Mesodermal cell (in vitro differentiated cells): ENCODE measurements at regions not wholly inside any gene's neighbourhood (a gene's known extent, or its start where the extent isn't known, plus 50 kb on each side); places are given as distances from the start of the nearest gene placed in this dataset.

ENCODE experiments used
- H3K27ac ChIP-seq: 2 replicates; pipeline ENCODE4 v1.7.0; 2013; ENCODE audit warnings: mild to moderate bottlenecking, low read depth, low read length, moderate library complexity; ENCODE audit not compliant: severe bottlenecking
- H3K36me3 ChIP-seq: 2 replicates; pipeline ENCODE4 v1.7.1; 2013; ENCODE audit warnings: mild to moderate bottlenecking, low read length, moderate library complexity; ENCODE audit not compliant: control insufficient read depth, insufficient read depth
- H3K4me1 ChIP-seq: one replicate; pipeline ENCODE4 v1.7.1; 2013; ENCODE audit warnings: mild to moderate bottlenecking, low read length; ENCODE audit not compliant: insufficient read depth, control insufficient read depth, poor library complexity, severe bottlenecking
- H3K4me3 ChIP-seq: 2 replicates; pipeline ENCODE4 v1.7.0; 2013; ENCODE audit warnings: low read length, control low read depth, mild to moderate bottlenecking; ENCODE audit not compliant: insufficient read depth, poor library complexity, severe bottlenecking; ENCODE audit errors: extremely low read depth
- H3K9me3 ChIP-seq: 2 replicates; pipeline ENCODE4 v1.7.1; 2013; ENCODE audit warnings: mild to moderate bottlenecking, low read length, moderate library complexity; ENCODE audit not compliant: control insufficient read depth
- WGBS, 2 experiments: methylation state at CpG; one replicate each; pipeline ENCODE4 v1.1.5; 2013; ENCODE audit warnings: missing lambda C conversion rate in 2 of 2; ENCODE audit not compliant: insufficient coverage in 2 of 2; 5-methylcytosine and 5-hydroxymethylcytosine counted together

DNA sequence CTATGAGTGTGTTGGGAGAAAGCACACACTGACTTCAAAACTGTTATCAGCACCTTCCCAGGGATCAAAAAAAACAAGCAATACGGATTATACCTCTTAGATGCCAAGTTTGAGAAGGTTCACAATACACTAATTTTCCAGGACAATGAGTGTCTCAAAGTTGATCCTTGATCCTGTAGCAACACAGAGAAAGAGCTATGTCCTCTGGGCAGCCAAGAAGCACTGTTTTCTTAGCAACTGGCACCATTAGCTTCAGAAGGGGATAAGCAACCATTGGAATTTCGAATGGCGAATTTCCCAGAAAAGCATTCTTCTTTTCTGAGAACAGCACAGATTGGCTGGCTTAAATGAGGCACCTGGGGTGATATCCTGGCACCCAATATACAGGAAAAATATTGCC, 270.3 kb upstream of the RORA start:
- 80 to 95% methylated on average over 1 to 3 of the region's 3 CpGs for WGBS, 2 experiments
- Histone ChIP-seq H3K27ac (no peak overlapping the region), H3K36me3 (no peaks in the 10 kb centered on the region), H3K4me1 (peaks cover 3% of the 10 kb centered on the region), H3K9me3 (no peaks in the 10 kb centered on the region), H3K4me3 (no peak overlapping the region)

DNA sequence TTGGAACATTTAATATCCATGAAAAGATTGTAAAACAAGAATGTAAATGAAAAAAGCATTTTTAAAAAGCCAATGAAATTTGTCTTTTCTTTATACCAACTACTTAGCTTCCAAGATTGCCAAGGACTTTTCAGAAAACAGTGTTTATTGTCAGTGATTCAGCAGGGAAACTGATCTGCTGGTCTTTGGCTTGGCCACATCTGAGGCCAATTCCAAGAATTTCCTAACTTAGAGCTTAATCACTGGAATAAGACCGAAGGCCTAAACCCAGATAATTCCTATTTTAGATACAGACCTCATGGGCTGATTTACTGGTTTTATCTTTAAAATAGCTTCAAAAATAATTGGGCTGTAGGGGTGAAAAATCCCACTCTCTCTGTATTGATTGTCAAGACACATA, 260.5 kb upstream of the RORA start:
- no peak overlapping the region for H3K27ac ChIP-seq

DNA sequence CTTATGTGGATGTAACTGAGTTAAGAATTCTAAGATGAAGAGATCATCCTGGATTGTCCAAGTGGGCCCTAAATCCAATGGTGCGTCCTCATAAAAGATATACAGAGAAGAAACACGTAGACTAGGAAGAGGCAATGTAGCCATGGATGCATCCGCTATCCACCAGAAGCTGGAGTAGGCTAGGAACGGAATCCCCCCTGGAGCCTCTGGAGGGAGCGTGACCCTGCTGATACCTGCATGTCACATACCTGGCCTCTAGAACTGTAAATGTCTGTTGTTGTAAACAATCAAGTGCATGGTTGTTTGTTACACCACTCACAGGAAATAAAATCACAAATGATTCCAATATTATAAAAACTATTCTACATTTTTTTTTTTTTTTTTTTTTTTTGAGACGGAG, 254.5 kb upstream of the RORA start:
- WGBS, 2 experiments = 97 to 99% methylated on average over 3 to 4 of the region's 6 CpGs
- H3K9me3 ChIP-seq = no peaks in the 10 kb centered on the region
- H3K36me3 ChIP-seq = no peaks in the 10 kb centered on the region
- peaks cover 6% of the 10 kb centered on the region for H3K4me1 ChIP-seq
- H3K4me3 ChIP-seq = no peak overlapping the region
- H3K27ac ChIP-seq = no peak overlapping the region

More for the DNA sequence above, 260.5 kb upstream of the RORA start:
- no peaks in the 10 kb centered on the region for H3K4me1 ChIP-seq
- no peaks in the 10 kb centered on the region for H3K36me3 ChIP-seq
- WGBS, 2 experiments = no CpG with 5 or more reads among the region's 1 CpG
- no peak overlapping the region for H3K4me3 ChIP-seq
- no peaks in the 10 kb centered on the region for H3K9me3 ChIP-seq

DNA sequence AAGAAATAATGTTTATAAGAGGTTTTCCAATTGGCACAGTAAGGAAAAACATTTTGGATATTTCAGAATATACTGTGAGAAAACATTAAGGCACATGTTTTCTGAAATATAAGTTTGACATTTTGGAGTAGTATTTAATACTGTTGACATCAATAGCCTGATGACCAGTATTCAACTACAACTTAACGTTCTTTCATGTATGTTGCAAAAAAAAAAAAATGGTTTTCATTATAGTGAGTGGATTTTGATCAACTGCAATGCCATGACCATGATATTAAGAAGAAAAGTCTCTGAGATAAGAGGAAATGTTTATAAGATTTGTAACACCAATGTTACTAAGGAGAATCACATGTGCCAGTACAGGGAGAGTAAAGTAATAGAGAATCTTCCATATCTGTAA, 252.8 kb upstream of the RORA start:
- peaks cover 6% of the 10 kb centered on the region for H3K4me1 ChIP-seq
- WGBS, 2 experiments = no CpG with 5 or more reads among the region's 1 CpG

DNA sequence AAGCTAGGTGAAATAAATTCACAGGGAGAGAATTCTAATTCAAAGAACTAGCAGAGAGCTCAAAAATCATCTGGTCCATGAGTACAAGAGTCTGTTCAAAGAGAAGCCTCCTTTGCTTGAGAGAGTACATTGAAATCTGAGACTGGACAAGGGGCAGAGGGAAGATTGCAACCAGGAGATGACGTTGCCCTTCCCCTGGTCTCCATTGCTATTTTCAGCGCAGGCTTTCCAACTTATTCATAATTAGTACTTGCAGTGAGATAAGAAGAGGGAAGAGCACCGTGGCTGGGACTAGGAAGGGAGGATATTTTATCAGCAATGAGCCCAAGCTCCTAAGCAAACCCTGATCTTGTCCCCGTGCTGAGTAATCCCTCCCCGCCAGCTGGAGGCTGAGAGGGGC, 251.8 kb upstream of the RORA start:
- Histone ChIP-seq H3K27ac (no peak overlapping the region), H3K9me3 (no peaks in the 10 kb centered on the region), H3K4me1 (peaks cover 6% of the 10 kb centered on the region), H3K36me3 (no peaks in the 10 kb centered on the region), H3K4me3 (no peak overlapping the region)
- WGBS, 2 experiments = 58 to 59% methylated on average over 2 of the region's 5 CpGs

More for the DNA sequence above, 252.8 kb upstream of the RORA start:
- Histone ChIP-seq H3K27ac (no peak overlapping the region), H3K36me3 (no peaks in the 10 kb centered on the region), H3K9me3 (no peaks in the 10 kb centered on the region), H3K4me3 (no peak overlapping the region)

DNA sequence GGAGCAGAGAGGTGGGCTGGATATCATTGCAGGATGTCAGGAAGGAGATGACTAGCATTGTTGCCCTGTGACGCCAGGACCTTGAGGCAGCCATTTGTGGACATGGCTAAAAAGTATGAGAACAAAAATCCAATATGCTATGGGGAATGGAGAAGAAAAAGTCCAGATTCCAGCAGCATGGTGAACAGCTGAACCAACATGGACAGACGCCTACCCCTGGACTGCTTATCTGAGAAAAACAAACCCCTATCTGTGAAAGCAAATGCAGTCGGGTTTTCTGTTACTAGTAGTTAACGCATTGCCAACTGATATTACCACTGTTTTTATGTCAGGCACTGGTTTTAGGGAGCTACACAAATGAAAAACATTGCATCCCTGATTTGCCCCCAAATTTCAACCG, 251.2 kb upstream of the RORA start:
- 81 to 100% methylated on average over 3 to 5 of the region's 5 CpGs for WGBS, 2 experiments
- no peaks in the 10 kb centered on the region for H3K9me3 ChIP-seq
- peaks cover 6% of the 10 kb centered on the region for H3K4me1 ChIP-seq
- no peaks in the 10 kb centered on the region for H3K36me3 ChIP-seq
- no peak overlapping the region for H3K27ac ChIP-seq
- no peak overlapping the region for H3K4me3 ChIP-seq

DNA sequence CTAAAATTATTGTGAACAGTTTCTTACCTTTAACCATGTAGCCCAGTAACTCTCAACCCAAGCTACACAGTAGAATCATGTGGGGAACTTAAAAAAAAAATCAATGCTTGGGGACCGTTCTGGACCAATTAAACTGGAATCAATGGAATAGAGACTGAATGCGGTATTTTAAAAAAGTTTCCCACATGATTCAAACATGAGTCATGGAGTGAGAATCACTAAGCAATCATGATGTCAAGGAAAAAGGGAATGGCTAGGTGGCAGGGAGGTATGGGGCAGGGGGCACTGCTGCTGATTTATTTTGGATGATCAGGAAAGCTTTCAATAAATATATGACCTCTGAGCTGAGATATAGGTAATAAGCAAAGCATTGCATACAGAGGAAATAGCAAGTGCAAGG, 250.5 kb upstream of the RORA start:
- Histone ChIP-seq H3K36me3 (no peaks in the 10 kb centered on the region), H3K4me1 (peaks cover 6% of the 10 kb centered on the region), H3K9me3 (no peaks in the 10 kb centered on the region), H3K4me3 (no peak overlapping the region), H3K27ac (no peak overlapping the region)
- 80 to 100% methylated on average over 1 of the region's 2 CpGs for WGBS, 2 experiments

DNA sequence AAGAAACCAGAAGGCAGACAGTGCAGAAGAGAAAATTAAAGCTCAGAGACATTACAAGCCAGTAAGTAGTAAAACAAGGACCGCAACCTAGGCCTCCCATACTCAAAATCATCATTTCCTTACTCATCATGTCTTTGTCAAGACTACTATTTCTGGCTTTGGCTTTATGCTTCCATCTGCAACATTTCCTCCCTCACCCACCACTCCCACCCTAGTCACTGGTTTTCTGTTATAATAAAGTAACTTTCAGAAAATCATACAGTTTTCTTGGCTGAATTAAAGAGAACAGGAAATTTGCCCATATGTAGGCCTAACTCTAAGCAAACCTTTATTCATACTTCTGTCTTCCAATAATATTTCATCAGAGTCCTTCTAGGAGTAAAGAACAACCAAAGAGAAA, 247.6 kb upstream of the RORA start:
- Histone ChIP-seq H3K4me3 (no peak overlapping the region), H3K4me1 (peaks cover 6% of the 10 kb centered on the region), H3K27ac (no peak overlapping the region), H3K36me3 (no peaks in the 10 kb centered on the region), H3K9me3 (no peaks in the 10 kb centered on the region)
- WGBS, 2 experiments = 89 to 100% methylated on average over 1 of the region's 1 CpG

DNA sequence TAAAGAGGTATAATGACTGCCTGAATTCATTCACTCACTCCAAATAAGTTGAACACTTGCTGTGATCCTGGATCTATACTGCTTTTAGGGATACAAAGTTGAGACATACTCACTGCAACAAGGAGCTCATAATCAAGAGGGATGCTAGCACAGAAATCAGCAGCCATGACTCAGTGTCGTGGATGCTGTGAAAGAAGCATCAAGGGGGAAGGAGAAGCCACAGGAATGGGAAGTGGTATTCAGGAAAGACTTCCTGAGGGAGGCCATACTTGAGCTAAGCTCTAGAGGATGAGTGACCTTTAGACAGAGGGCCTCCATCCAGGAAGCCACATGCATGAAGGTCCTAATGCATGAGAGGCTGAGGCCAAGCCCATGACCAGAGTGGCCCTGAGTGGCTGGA, 245.7 kb upstream of the RORA start:
- no peak overlapping the region for H3K27ac ChIP-seq
- H3K36me3 ChIP-seq = no peaks in the 10 kb centered on the region
- H3K9me3 ChIP-seq = no peaks in the 10 kb centered on the region
- H3K4me3 ChIP-seq = no peak overlapping the region
- WGBS, 2 experiments = 67 to 85% methylated on average over 1 of the region's 1 CpG
- peaks cover 4% of the 10 kb centered on the region for H3K4me1 ChIP-seq

DNA sequence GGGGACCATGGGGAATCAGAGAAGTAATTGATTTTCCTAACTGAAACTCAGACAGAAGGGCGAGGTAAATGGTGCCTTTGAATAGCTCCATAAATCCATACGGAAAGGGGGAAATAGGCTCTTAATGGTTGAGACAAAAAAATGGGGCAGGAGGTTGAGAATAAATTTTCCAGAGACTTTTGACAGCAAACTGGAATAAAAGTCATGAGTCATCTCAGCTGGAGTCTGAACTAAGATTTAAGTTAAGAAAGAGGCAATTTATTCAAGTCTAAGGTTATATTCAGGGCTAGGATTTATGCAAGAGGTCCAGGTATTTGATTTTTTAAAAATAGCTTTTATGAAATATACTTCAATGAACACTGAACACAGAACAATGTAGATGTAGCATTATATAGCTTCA, 238.7 kb upstream of the RORA start:
- Histone ChIP-seq H3K27ac (no peak overlapping the region), H3K4me3 (no peak overlapping the region), H3K4me1 (no peaks in the 10 kb centered on the region), H3K36me3 (no peaks in the 10 kb centered on the region), H3K9me3 (no peaks in the 10 kb centered on the region)
- 88 to 100% methylated on average over 2 of the region's 2 CpGs for WGBS, 2 experiments

DNA sequence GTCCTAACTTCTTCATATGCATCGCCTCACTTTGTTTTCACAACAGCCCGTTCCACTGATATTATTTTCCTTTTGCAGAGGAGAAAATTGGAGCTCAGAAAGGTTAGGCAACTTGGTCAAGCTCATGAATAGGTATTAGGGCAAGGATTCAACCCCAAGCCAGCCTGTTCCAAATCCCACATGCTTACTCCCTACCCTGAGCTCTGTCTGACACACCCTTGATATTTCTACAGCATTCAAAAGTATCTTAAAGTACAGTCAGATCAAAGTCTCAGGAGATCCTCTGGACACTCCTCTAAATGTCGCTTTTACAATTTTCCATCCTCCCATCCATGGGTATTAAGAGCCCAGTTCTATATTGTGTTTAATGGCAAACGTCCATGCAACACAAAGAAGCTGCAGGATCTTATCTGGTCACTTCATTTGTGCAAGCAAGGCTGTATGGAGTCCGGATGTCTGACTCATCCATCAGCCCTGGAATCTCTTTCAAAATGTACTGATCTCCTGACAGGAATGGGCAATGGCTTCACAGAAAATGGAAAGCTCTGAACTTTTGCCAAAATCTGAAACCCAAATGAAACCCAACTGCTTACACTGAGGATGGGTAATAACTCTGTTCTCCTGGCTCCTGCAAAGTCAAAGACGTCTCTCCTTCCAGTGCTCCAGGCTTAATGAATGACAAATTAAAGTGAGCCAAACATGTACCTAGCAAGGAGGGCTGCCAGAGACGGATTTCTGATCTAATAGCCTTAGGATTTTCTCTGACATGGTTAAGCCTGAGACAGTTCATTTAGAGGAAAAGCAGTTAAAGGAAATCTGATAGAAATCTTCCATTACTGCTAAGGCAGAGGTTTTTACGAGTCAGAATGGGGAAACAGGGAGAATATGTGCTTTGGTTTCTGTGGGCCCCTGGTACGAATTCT, 230.9 kb upstream of the RORA start:
- Histone ChIP-seq H3K4me3 (no peak overlapping the region), H3K36me3 (no peaks in the 10 kb centered on the region), H3K27ac (peak overlapping the region; percentile 90), H3K9me3 (no peaks in the 10 kb centered on the region), H3K4me1 (peaks cover 6% of the 10 kb centered on the region)
- 72 to 88% methylated on average over 4 to 5 of the region's 9 CpGs for WGBS, 2 experiments
